ES-I3 (cell line): ENCODE measurements at regions not wholly inside any gene's neighbourhood (a gene's known extent, or its start where the extent isn't known, plus 50 kb on each side); places are given as distances from the start of the nearest gene placed in this dataset.
"Not testable (repeated sequence)": the region's sequence is repeated elsewhere in the genome, so short reads cannot be mapped to it uniquely, and the experiment has no call there.

Experiments
- H3K36me3 ChIP-seq: 2 replicates; pipeline ENCODE4 v1.6.1; 2013; ENCODE audit warnings: mild to moderate bottlenecking, low read length, control low read depth, moderate library complexity; ENCODE audit not compliant: insufficient read depth
- H3K4me1 ChIP-seq: 2 replicates; pipeline ENCODE4 v1.6.1; 2013; ENCODE audit warnings: mild to moderate bottlenecking, control low read depth, low read length; ENCODE audit not compliant: insufficient read depth
- H3K9ac ChIP-seq: 2 replicates; pipeline ENCODE4 v1.6.1; 2013; ENCODE audit warnings: low read depth, mild to moderate bottlenecking, low read length, moderate library complexity
- H3K9me3 ChIP-seq: 2 replicates; pipeline ENCODE4 v1.6.1; 2013; ENCODE audit warnings: mild to moderate bottlenecking, low read length, moderate library complexity; ENCODE audit not compliant: control insufficient read depth, insufficient read depth

DNA sequence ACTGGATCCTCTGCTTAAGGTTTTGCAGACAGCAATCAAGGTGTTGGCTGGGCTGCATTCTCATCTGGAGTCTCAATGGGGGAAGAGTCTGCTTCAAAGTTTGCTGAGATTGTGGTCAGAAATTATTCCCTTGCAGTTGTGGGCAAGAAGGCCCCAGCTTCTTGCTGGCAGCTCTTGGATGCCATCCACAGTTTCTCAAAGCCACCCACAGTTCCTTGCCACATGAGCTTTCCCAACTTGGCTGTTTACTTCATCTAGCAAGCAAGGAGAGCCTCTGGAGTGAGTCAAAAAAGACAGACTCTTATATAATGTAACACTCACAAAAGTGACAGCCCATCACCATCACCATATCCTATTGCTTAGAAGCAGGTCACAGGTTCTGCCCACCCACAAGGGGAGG, 62.1 kb upstream of the ABHD2 start:
- H3K4me1 ChIP-seq, result no peaks in the 10 kb centered on the region
- no peaks in the 10 kb centered on the region for H3K36me3 ChIP-seq
- H3K9ac ChIP-seq, result no peak overlapping the region
- H3K9me3 ChIP-seq, result no peaks in the 10 kb centered on the region

DNA sequence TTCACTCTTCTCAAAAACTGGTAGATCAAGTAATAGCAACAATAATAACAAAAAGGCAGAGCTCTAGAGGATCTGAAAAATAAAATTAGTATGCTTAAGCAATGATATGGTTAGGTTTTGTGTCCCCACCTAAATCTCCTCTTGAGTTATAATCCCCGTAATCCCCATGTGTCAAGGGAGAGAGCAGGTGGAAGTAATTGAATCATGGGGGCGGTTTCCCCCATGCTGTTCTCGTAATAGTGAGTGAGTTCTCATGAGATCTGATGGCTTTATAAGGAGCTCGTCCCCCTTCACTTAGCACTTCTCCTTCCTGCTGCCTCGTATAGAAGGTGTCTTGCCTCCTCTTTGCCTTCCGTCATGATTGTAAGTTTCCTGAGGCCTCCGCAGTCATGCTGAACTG, 60.2 kb upstream of the ABHD2 start:
- Histone ChIP-seq H3K9me3 (no peaks in the 10 kb centered on the region), H3K36me3 (no peaks in the 10 kb centered on the region), H3K9ac (no peak overlapping the region), H3K4me1 (no peaks in the 10 kb centered on the region)

DNA sequence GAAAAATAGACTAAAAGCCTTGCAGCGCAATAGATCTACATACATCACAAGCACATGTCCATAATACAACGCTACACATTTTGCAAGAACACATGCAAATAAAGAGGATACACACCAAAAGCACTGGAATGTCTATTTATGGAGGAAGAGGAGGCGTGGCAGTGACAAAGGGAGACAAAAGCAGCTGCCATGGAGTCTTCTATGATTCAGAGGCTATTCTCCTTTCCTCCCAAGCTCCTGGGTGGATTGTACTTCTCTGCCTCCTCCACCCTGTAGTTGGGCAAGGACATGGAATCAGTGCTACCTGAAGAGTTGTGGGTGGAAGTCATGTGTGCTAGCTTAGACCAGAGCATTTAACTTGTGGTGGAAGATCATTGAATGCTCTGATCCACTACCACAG, 57.9 kb upstream of the ABHD2 start:
- Histone ChIP-seq H3K36me3 (no peaks in the 10 kb centered on the region), H3K9ac (no peak overlapping the region), H3K4me1 (no peaks in the 10 kb centered on the region), H3K9me3 (no peaks in the 10 kb centered on the region)

DNA sequence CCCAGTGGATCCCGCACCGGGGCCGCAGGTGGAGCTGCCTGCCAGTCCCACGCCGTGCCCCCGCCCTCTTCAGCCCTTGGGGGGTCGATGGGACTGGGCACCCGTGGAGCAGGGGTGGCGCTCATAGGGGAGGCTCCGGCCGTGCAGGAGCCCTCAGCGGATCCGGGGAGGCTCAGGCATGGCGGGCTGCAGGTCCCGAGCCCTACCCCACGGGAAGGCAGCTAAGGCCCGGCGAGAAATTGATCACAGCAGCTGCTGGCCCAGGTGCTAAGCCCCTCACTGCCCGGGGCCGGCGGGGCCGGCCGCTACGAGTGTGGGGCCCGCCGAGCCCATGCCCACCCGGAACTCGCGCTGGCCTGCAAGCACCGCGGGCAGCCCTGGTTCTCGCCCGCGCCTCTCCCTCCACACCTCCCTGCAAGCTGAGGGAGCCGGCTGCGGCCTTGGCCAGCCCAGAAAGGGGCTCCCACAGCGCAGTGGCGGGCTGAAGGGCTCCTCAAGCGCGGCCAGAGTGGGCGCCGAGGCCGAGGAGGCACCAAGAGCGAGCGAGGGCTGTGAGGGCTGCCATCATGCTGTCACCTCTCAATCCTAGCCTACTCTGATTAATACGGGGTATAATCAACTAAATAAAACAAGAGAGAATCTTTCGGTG, 56.5 kb upstream of the ABHD2 start:
- not testable (repeated sequence) for H3K4me1 ChIP-seq, H3K9me3 ChIP-seq

DNA sequence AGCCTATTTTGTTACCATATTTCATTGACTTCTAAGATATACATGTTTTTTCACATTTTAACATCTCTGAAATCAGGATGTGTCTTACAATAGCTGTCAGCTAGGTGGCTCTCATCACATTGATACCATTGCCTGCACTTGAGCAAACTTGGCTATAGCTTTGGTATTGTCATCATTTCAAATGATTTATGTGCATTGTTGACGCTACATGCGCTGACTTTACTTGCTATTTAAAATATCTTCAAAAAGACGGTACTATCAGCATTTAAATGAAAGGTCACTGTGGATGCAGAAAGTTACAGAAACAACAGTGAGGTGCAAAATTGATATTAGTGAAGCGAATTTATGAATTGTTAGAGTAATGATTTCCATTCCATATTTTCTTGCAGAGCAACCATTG, 54.0 kb upstream of the ABHD2 start:
- Histone ChIP-seq H3K4me1 (no peaks in the 10 kb centered on the region), H3K9ac (no peak overlapping the region), H3K9me3 (no peaks in the 10 kb centered on the region), H3K36me3 (no peaks in the 10 kb centered on the region)

More for the DNA sequence above, 56.5 kb upstream of the ABHD2 start:
- not testable (repeated sequence) for H3K36me3 ChIP-seq, H3K9ac ChIP-seq

DNA sequence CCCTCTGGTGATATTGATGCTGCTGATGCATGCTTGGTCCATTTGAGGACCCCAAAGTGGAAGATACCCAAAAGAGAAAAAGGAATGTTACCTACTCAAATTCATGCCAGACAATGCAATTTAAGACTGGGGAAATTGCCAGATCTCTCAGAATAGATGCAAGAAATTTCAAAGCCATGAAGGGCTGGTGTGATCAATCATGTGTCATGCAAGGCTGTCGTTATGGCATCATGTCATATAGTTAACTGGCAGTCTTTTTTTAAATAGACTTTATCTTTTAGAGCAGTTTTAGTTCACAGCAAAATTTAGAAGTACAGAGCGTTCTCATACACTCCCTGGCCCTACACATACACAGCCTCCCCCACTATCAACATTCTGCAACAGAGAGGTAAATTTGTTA, 53.1 kb upstream of the ABHD2 start:
- H3K9ac ChIP-seq, result no peak overlapping the region
- no peaks in the 10 kb centered on the region for H3K36me3 ChIP-seq
- H3K4me1 ChIP-seq, result no peaks in the 10 kb centered on the region
- H3K9me3 ChIP-seq, result no peaks in the 10 kb centered on the region

DNA sequence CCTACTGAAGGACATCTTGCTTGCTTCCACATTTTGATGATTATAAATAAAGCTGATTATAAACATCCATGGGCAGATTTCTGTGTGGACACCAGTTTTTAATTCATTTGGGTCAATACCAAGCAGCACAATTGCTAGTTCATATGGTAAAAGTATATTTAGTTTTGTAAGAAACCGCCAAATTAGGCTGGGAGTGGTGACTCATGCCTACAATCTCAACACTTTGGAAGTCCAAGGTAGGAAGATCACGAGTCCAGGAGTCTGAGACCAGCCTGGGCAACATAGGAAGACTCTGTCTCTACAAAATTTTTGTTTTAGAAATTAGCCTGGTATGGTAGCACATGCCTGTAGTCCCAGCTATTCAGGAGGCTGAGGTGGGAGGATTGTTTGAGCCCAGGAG, 52.6 kb upstream of the ABHD2 start:
- no peak overlapping the region for H3K9ac ChIP-seq
- H3K36me3 ChIP-seq, result no peaks in the 10 kb centered on the region
- no peaks in the 10 kb centered on the region for H3K9me3 ChIP-seq
- H3K4me1 ChIP-seq, result no peaks in the 10 kb centered on the region

DNA sequence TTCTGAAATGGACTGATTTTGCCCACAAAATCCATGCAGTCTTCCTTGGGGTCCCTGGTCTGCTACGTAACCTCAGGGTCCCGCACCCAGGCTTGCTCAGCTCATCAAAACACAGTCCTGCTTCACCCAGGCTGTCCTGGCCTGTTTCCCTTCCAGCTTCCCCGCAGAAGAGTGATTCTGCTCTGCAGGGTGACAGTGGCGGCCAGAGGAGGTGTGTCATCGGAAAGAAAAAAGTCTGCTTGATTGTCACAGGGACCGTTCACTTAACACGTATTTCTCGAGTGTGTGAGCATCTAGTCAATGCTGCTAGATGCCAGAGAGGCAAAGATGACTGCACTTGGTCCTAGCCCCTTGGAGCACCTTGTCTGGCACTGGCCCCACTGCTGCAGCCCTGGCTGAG, 50.1 kb upstream of the ABHD2 start:
- H3K36me3 ChIP-seq, result no peaks in the 10 kb centered on the region
- H3K9ac ChIP-seq, result no peak overlapping the region
- no peaks in the 10 kb centered on the region for H3K9me3 ChIP-seq
- no peaks in the 10 kb centered on the region for H3K4me1 ChIP-seq
